ENCODE measurements at regions not wholly inside any gene's neighbourhood (a gene's known extent, or its start where the extent isn't known, plus 50 kb on each side); places are given as distances from the start of the nearest gene placed in this dataset.

GRCh38 chr14:49449749-49450148 is 136.4 kb downstream of the RPS29 start:
- TF ChIP-seq GABPA (IDR thresholded peaks at IDR 0.05; ENCODE audit: low read depth), result no peak
- no peak for TF ChIP-seq RFX5 (IDR thresholded peaks at IDR 0.05; ENCODE audit: low read length)
- TF ChIP-seq, protein P1, sequence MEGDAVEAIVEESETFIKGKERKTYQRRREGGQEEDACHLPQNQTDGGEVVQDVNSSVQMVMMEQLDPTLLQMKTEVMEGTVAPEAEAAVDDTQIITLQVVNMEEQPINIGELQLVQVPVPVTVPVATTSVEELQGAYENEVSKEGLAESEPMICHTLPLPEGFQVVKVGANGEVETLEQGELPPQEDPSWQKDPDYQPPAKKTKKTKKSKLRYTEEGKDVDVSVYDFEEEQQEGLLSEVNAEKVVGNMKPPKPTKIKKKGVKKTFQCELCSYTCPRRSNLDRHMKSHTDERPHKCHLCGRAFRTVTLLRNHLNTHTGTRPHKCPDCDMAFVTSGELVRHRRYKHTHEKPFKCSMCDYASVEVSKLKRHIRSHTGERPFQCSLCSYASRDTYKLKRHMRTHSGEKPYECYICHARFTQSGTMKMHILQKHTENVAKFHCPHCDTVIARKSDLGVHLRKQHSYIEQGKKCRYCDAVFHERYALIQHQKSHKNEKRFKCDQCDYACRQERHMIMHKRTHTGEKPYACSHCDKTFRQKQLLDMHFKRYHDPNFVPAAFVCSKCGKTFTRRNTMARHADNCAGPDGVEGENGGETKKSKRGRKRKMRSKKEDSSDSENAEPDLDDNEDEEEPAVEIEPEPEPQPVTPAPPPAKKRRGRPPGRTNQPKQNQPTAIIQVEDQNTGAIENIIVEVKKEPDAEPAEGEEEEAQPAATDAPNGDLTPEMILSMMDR (IDR thresholded peaks at IDR 0.05), result no peak
- no peak for TF ChIP-seq POLR2AphosphoS5 (IDR thresholded peaks at IDR 0.05; ENCODE audit: low read depth, low read length)
- no peak for TF ChIP-seq CHD2 (IDR thresholded peaks at IDR 0.05; ENCODE audit: low read length, partially characterized antibody)
- TF ChIP-seq, protein P2, sequence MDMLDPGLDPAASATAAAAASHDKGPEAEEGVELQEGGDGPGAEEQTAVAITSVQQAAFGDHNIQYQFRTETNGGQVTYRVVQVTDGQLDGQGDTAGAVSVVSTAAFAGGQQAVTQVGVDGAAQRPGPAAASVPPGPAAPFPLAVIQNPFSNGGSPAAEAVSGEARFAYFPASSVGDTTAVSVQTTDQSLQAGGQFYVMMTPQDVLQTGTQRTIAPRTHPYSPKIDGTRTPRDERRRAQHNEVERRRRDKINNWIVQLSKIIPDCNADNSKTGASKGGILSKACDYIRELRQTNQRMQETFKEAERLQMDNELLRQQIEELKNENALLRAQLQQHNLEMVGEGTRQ (IDR thresholded peaks at IDR 0.05; ENCODE audit: borderline replicate concordance, low read depth, low read length), result no peak
- TF ChIP-seq NFIC (IDR thresholded peaks at IDR 0.05; ENCODE audit: borderline replicate concordance), result no peak
- TF ChIP-seq PBX3 (IDR thresholded peaks at IDR 0.05), result no peak
- TF ChIP-seq EZH2phosphoT487 (IDR thresholded peaks at IDR 0.05; ENCODE audit: borderline replicate concordance, low read depth), result no peak

Data from SK-N-SH (cell line).